ENCODE measurements at regions not wholly inside any gene's neighbourhood (a gene's known extent, or its start where the extent isn't known, plus 50 kb on each side); places are given as distances from the start of the nearest gene placed in this dataset.

- Histone ChIP-seq H3K9me1 (replicated peaks; ENCODE audit: control insufficient read depth, extremely low read depth, insufficient read depth, low read length) (no peaks in the 10 kb centered on the region), H3K27me3 (ENCODE audit: control insufficient read depth in 2 of 2, insufficient read depth in 2 of 2, low read length in 2 of 2) (no peaks in the 10 kb centered on the region), H4K20me1 (replicated peaks; ENCODE audit: control insufficient read depth, extremely low read depth, insufficient read depth, low read length) (no peaks in the 10 kb centered on the region), H2AFZ (ENCODE audit: low read depth, low read length) (no peak overlapping the region), H3K4me1 (ENCODE audit: control insufficient read depth, extremely low read depth, insufficient read depth, low read length) (no peaks in the 10 kb centered on the region), H3K36me3 (ENCODE audit: control insufficient read depth in 2 of 2, extremely low read depth in 1 of 2, insufficient read depth in 2 of 2, low read length in 2 of 2) (no peaks in the 10 kb centered on the region), H3K27ac (ENCODE audit: insufficient read depth, low read depth, low read length) (no peak overlapping the region), H3K9ac (replicated peaks; ENCODE audit: extremely low read depth, insufficient read depth, low read length) (no peak overlapping the region), H3K79me2 (ENCODE audit: control insufficient read depth, insufficient read depth, low read length) (no peaks in the 10 kb centered on the region), H3K4me3 (replicated peaks in 1 of 3; ENCODE audit: insufficient read depth in 1 of 3, low read depth in 1 of 3, low read length in 3 of 3) (no peak overlapping the region), H3K9me3 (replicated peaks; ENCODE audit: control insufficient read depth, insufficient read depth, low read length) (no peaks in the 10 kb centered on the region), H3K4me2 (ENCODE audit: insufficient read depth, low read length) (no peak overlapping the region)
- CTCF ChIA-PET, result interaction anchor here (0.6 to 2.0 kb wide), 5 partner anchors 18 to 382 kb away, joined by 3 to 20 read pairs (median 3); no protein-coding TSS in a partner anchor
- dilution Hi-C loops (cut with MboI; ENCODE audit: extremely low pct_ligation_motif_present, low sequenced_read_pairs) (no loop called here), intact Hi-C loops (cut with micrococcal nuclease) (loop anchor here (10.0 kb wide), 1 partner anchor 90 kb away; no protein-coding TSS in a partner anchor)
- FAIRE-seq (no peak), DNase-seq (ENCODE audit: low read depth, low spot score) (no peak)
- TF ChIP-seq JUN (IDR thresholded peaks at IDR 0.05; ENCODE audit: borderline replicate concordance, insufficient read depth, insufficient read length, low read depth) (no peak), EZH2 (IDR thresholded peaks at IDR 0.05; ENCODE audit: borderline replicate concordance, low read depth, low read length, severe bottlenecking) (no peak), POLR2A (IDR thresholded peaks at IDR 0.05; ENCODE audit: low read depth, low read length) (no peak), CTCF (IDR thresholded peaks at IDR 0.05; ENCODE audit: extremely low read depth in 1 of 2, insufficient read depth in 1 of 2, low read depth in 1 of 2, low read length in 2 of 2) (no peak), POLR2AphosphoS5 (IDR thresholded peaks at IDR 0.05; ENCODE audit: insufficient read depth, low read depth, low read length) (no peak), MYC (IDR thresholded peaks at IDR 0.05; ENCODE audit: low read depth, low read length) (no peak), FOS (IDR thresholded peaks at IDR 0.05; ENCODE audit: borderline replicate concordance, insufficient read depth, low read length) (no peak), GATA2 (IDR thresholded peaks at IDR 0.05; ENCODE audit: insufficient read depth, insufficient read length, low read depth, low read length) (no peak)
- TF ChIP-seq, protein P1, sequence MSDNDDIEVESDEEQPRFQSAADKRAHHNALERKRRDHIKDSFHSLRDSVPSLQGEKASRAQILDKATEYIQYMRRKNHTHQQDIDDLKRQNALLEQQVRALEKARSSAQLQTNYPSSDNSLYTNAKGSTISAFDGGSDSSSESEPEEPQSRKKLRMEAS (IDR thresholded peaks at IDR 0.05; ENCODE audit: insufficient read depth, insufficient read length), result no peak
- POLR2A ChIA-PET, result no interaction called here
- BruUV-seq (replicated peaks), result no TSS peak
Measured at GRCh38 chr16:80084614-80085013, 456.2 kb upstream of the DYNLRB2 start.

Data from endothelial cell of umbilical vein (primary cell).